ENCODE measurements at regions not wholly inside any gene's neighbourhood (a gene's known extent, or its start where the extent isn't known, plus 50 kb on each side); places are given as distances from the start of the nearest gene placed in this dataset.

- TF ChIP-seq CTCF (conservative IDR thresholded peaks at IDR 0.05): no peak
- no peak overlapping the region for H3K27ac ChIP-seq
These were observed 666.9 kb downstream of the NXPH1 start for GRCh38 chr7:9100289-9100688.

GRCh38 chr7:9102846-9103245 is 669.4 kb downstream of the NXPH1 start:
- TF ChIP-seq CTCF (conservative IDR thresholded peaks at IDR 0.05): no peak
- H3K27ac ChIP-seq: no peak overlapping the region

- H3K27ac ChIP-seq: peak overlapping the region; percentile 2; the same call in 1 of the 2 replicates
- no peak for TF ChIP-seq CTCF (conservative IDR thresholded peaks at IDR 0.05)
These were observed 673.3 kb downstream of the NXPH1 start for GRCh38 chr7:9106747-9107146.

GRCh38 chr7:9120331-9120730 is 686.9 kb downstream of the NXPH1 start:
- no peak overlapping the region for H3K27ac ChIP-seq
- TF ChIP-seq CTCF (conservative IDR thresholded peaks at IDR 0.05): no peak

- TF ChIP-seq CTCF (conservative IDR thresholded peaks at IDR 0.05): no peak
- H3K27ac ChIP-seq: no peak overlapping the region
These were observed 690.9 kb downstream of the NXPH1 start for GRCh38 chr7:9124320-9124719.

GRCh38 chr7:9125246-9125645 is 691.8 kb downstream of the NXPH1 start:
- no peak overlapping the region for H3K27ac ChIP-seq
- no peak for TF ChIP-seq CTCF (conservative IDR thresholded peaks at IDR 0.05)

- no peak for TF ChIP-seq CTCF (conservative IDR thresholded peaks at IDR 0.05)
- no peak overlapping the region for H3K27ac ChIP-seq
These were observed 694.5 kb downstream of the NXPH1 start for GRCh38 chr7:9127901-9128300.

- no peak for TF ChIP-seq CTCF (conservative IDR thresholded peaks at IDR 0.05)
- H3K27ac ChIP-seq: no peak overlapping the region
These were observed 715.3 kb downstream of the NXPH1 start for GRCh38 chr7:9148687-9149086.
